Esophagus squamous epithelium (tissue), 5 donors: ENCODE measurements at regions not wholly inside any gene's neighbourhood (a gene's known extent, or its start where the extent isn't known, plus 50 kb on each side); places are given as distances from the start of the nearest gene placed in this dataset.

Experiments used
- DNase-seq: peaks from one replicate; lab custom pipeline; 2025; lab: John Stamatoyannopoulos, UW
- H3K27ac ChIP-seq, 4 donors: fragments of 200-600 bp; sonication (generic); one replicate each; pipeline ENCODE4 v1.5.1; 2016 to 2019; ENCODE audit warnings: mild to moderate bottlenecking in 1 of 4
- H3K27me3 ChIP-seq, 4 donors: fragments of 200-600 bp; sonication (generic); 1 replicate in 3 of 4; 2 replicates in 1 of 4; pipeline versions ENCODE4 v1.5.1 to v1.6.0; 2017 to 2021; ENCODE audit warnings: antibody characterized with exemption in 1 of 4
- H3K36me3 ChIP-seq, 3 donors: fragments of 200-600 bp; sonication (generic); one replicate each; pipeline ENCODE4 v1.5.1; 2016 to 2019
- H3K4me1 ChIP-seq, 3 donors: fragments of 200-600 bp; sonication (generic); one replicate each; pipeline ENCODE4 v1.5.1; 2017 to 2019
- H3K4me3 ChIP-seq, 4 donors: fragments of 200-600 bp; sonication (generic); 1 replicate in 3 of 4; 2 replicates in 1 of 4; pipeline ENCODE4 v1.5.1; 2016 to 2019; ENCODE audit warnings: mild to moderate bottlenecking in 2 of 4, moderate library complexity in 1 of 4
- H3K9me3 ChIP-seq, 3 donors: fragments of 200-600 bp; sonication (generic); one replicate each; pipeline ENCODE4 v1.5.1; 2016 to 2019
- CTCF ChIP-seq, 6 experiments: fragments of 450-650 bp in 4 of 6; fragments of 200-600 bp in 2 of 6; sonication (generic) in 2 of 6; IDR thresholded peaks; one replicate each; pipeline ENCODE4 v1.5.1; 2016 to 2019; ENCODE audit warnings: antibody characterized with exemption in 6 of 6, mild to moderate bottlenecking in 4 of 6, moderate library complexity in 4 of 6
- POLR2A ChIP-seq, 4 donors: fragments of 450-650 bp; IDR thresholded peaks; one replicate each; pipeline ENCODE4 v1.6.1; 2017; ENCODE audit warnings: antibody characterized with exemption in 4 of 4, mild to moderate bottlenecking in 4 of 4, moderate library complexity in 3 of 4
- WGBS, 2 donors: methylation state at CpG; one replicate each; pipeline ENCODE4 v1.1.5; 2018; 5-methylcytosine and 5-hydroxymethylcytosine counted together
- intact Hi-C: fragments of 100-400 bp; cut with DNase I; formaldehyde crosslinking; loops from one replicate; pipeline ENCODE4 v1.15.0; 2022
- donor health status: DM: yes; HTN: yes; CAD: no.

GRCh38 chr3:182252802-182253201 is 540.5 kb upstream of the ATP11B start:
- H3K9me3 ChIP-seq = no peaks in the 10 kb centered on the region
- no peak overlapping the region for H3K4me3 ChIP-seq
- no peaks in the 10 kb centered on the region for H3K4me1 ChIP-seq
- H3K36me3 ChIP-seq = no peaks in the 10 kb centered on the region
- no peaks in the 10 kb centered on the region for H3K27me3 ChIP-seq
- no peak for DNase-seq
- WGBS, 2 donors = 33 to 44% methylated on average over 5 of the region's 5 CpGs
- intact Hi-C loops = no loop called here
- TF ChIP-seq CTCF (IDR thresholded peaks at IDR 0.05) (no peak), POLR2A (IDR thresholded peaks at IDR 0.05) (no peak)
- no peak overlapping the region for H3K27ac ChIP-seq

- 69 to 85% methylated on average over 2 of the region's 2 CpGs for WGBS, 2 donors
- H3K27ac ChIP-seq = no peak overlapping the region
- intact Hi-C loops = loop anchor here (5.0 kb wide), 1 partner anchor 543 kb away; the partner anchor contains the start of gene SOX2
Measured at GRCh38 chr3:182255158-182255557, 538.1 kb upstream of the ATP11B start.

GRCh38 chr3:182257361-182257760 is 535.9 kb upstream of the ATP11B start:
- Histone ChIP-seq H3K9me3 (no peaks in the 10 kb centered on the region), H3K27me3 (peaks cover 0 to 3% (median 0%) of the 10 kb centered on the region in 4 donors), H3K27ac (no peak overlapping the region), H3K4me1 (peaks cover 0 to 10% (median 0%) of the 10 kb centered on the region in 3 donors), H3K4me3 (no peak overlapping the region), H3K36me3 (no peaks in the 10 kb centered on the region)
- no peak for DNase-seq
- TF ChIP-seq CTCF (IDR thresholded peaks at IDR 0.05) = no peak
- no peak for TF ChIP-seq POLR2A (IDR thresholded peaks at IDR 0.05)
- intact Hi-C loops = loop anchor here (5.0 kb wide), 1 partner anchor 545 kb away; the partner anchor contains the start of gene SOX2
- 52 to 69% methylated on average over 4 of the region's 4 CpGs for WGBS, 2 donors

More at GRCh38 chr3:182255158-182255557, 538.1 kb upstream of the ATP11B start:
- Histone ChIP-seq H3K36me3 (no peaks in the 10 kb centered on the region), H3K4me1 (peaks cover 0 to 7% (median 0%) of the 10 kb centered on the region in 3 donors), H3K4me3 (no peak overlapping the region), H3K27me3 (no peaks in the 10 kb centered on the region), H3K9me3 (no peaks in the 10 kb centered on the region)
- DNase-seq = no peak
- TF ChIP-seq POLR2A (IDR thresholded peaks at IDR 0.05) (no peak), CTCF (IDR thresholded peaks at IDR 0.05) (no peak)

- intact Hi-C loops = loop anchor here (5.0 kb wide), 1 partner anchor 546 kb away; the partner anchor contains the start of gene SOX2
- no peak overlapping the region for H3K4me3 ChIP-seq
- WGBS, 2 donors = 15 to 17% methylated on average over 3 of the region's 3 CpGs
- H3K36me3 ChIP-seq = no peaks in the 10 kb centered on the region
- DNase-seq = no peak
- TF ChIP-seq CTCF (IDR thresholded peaks at IDR 0.05) (peak in 5 of 6 experiments; percentile 45 to 72 (median 51)), POLR2A (IDR thresholded peaks at IDR 0.05) (no peak)
- H3K4me1 ChIP-seq = peaks cover 0 to 10% (median 0%) of the 10 kb centered on the region in 3 donors
- no peaks in the 10 kb centered on the region for H3K9me3 ChIP-seq
- H3K27ac ChIP-seq = no peak overlapping the region
- peaks cover 0 to 3% (median 0%) of the 10 kb centered on the region in 4 donors for H3K27me3 ChIP-seq
Measured at GRCh38 chr3:182258538-182259177, 534.6 kb upstream of the ATP11B start.

- no peaks in the 10 kb centered on the region for H3K36me3 ChIP-seq
- no peak overlapping the region for H3K4me3 ChIP-seq
- 43 to 44% methylated on average over 17 of the region's 17 CpGs for WGBS, 2 donors
- H3K4me1 ChIP-seq = peaks cover 0 to 10% (median 0%) of the 10 kb centered on the region in 3 donors
- H3K27ac ChIP-seq = no peak overlapping the region
- peaks cover 0 to 3% (median 0%) of the 10 kb centered on the region in 4 donors for H3K27me3 ChIP-seq
- no peak for DNase-seq
- TF ChIP-seq POLR2A (IDR thresholded peaks at IDR 0.05) (no peak), CTCF (IDR thresholded peaks at IDR 0.05) (no peak)
- intact Hi-C loops = loop anchor here (5.0 kb wide), 1 partner anchor 547 kb away; the partner anchor contains the start of gene SOX2
- H3K9me3 ChIP-seq = no peaks in the 10 kb centered on the region
Measured at GRCh38 chr3:182259579-182259978, 533.7 kb upstream of the ATP11B start.
